Inferior parietal cortex (tissue), 1 donor: ENCODE measurements at regions not wholly inside any gene's neighbourhood (a gene's known extent, or its start where the extent isn't known, plus 50 kb on each side); places are given as distances from the start of the nearest gene placed in this dataset.
A peak's percentile ranks its signal among the peaks of the same experiment; 100 is the strongest.
"Not testable (repeated sequence)": the region's sequence is repeated elsewhere in the genome, so short reads cannot be mapped to it uniquely, and the experiment has no call there.

Experiments used
- DNase-seq: peaks from one replicate; pipeline ENCODE4 v3.0.0-alpha.2; 2016; ENCODE audit errors: extremely low spot score

GRCh38 chr2:89960570-89960969, 1269.1 kb downstream of the RPIA start:
- not testable (repeated sequence) for DNase-seq

- not testable (repeated sequence) for DNase-seq
Measured at GRCh38 chr2:89968567-89968966, 1277.1 kb downstream of the RPIA start.

- DNase-seq: not testable (repeated sequence)
Measured at GRCh38 chr2:89969190-89969589, 1277.7 kb downstream of the RPIA start.

GRCh38 chr2:89973849-89974248, 1282.4 kb downstream of the RPIA start:
- DNase-seq: not testable (repeated sequence)

- not testable (repeated sequence) for DNase-seq
Measured at GRCh38 chr2:89979826-89980537, 1288.5 kb downstream of the RPIA start.

GRCh38 chr2:89982246-89982645, 1290.8 kb downstream of the RPIA start:
- DNase-seq: not testable (repeated sequence)

- not testable (repeated sequence) for DNase-seq
Measured at GRCh38 chr2:89985650-89986049, 1294.2 kb downstream of the RPIA start.

GRCh38 chr2:89986532-89986931, 1295.1 kb downstream of the RPIA start:
- not testable (repeated sequence) for DNase-seq

GRCh38 chr2:89996779-89997178, 1305.3 kb downstream of the RPIA start:
- DNase-seq: not testable (repeated sequence)

GRCh38 chr2:90004553-90004952, 1313.1 kb downstream of the RPIA start:
- not testable (repeated sequence) for DNase-seq

- not testable (repeated sequence) for DNase-seq
Measured at GRCh38 chr2:90010442-90011100, 1319.1 kb downstream of the RPIA start.

GRCh38 chr2:90011101-90011443, 1319.6 kb downstream of the RPIA start:
- not testable (repeated sequence) for DNase-seq

- not testable (repeated sequence) for DNase-seq
Measured at GRCh38 chr2:90019908-90020307, 1328.4 kb downstream of the RPIA start.

GRCh38 chr2:90021234-90021633, 1329.8 kb downstream of the RPIA start:
- not testable (repeated sequence) for DNase-seq

- DNase-seq: not testable (repeated sequence)
Measured at GRCh38 chr2:90027231-90027643, 1335.8 kb downstream of the RPIA start.

- DNase-seq: not testable (repeated sequence)
Measured at GRCh38 chr2:90028381-90029079, 1337.1 kb downstream of the RPIA start.

GRCh38 chr2:90029080-90029428, 1337.6 kb downstream of the RPIA start:
- not testable (repeated sequence) for DNase-seq

- DNase-seq: not testable (repeated sequence)
Measured at GRCh38 chr2:90032269-90032668, 1340.8 kb downstream of the RPIA start.

GRCh38 chr2:90036335-90036734, 1344.9 kb downstream of the RPIA start:
- DNase-seq: peak; percentile 5

GRCh38 chr2:90039093-90039492, 1347.6 kb downstream of the RPIA start:
- DNase-seq: not testable (repeated sequence)

GRCh38 chr2:90047776-90048175, 1356.3 kb downstream of the RPIA start:
- not testable (repeated sequence) for DNase-seq

- DNase-seq: not testable (repeated sequence)
Measured at GRCh38 chr2:90052113-90052631, 1360.7 kb downstream of the RPIA start.
